ENCODE measurements at regions not wholly inside any gene's neighbourhood (a gene's known extent, or its start where the extent isn't known, plus 50 kb on each side); places are given as distances from the start of the nearest gene placed in this dataset.

DNA sequence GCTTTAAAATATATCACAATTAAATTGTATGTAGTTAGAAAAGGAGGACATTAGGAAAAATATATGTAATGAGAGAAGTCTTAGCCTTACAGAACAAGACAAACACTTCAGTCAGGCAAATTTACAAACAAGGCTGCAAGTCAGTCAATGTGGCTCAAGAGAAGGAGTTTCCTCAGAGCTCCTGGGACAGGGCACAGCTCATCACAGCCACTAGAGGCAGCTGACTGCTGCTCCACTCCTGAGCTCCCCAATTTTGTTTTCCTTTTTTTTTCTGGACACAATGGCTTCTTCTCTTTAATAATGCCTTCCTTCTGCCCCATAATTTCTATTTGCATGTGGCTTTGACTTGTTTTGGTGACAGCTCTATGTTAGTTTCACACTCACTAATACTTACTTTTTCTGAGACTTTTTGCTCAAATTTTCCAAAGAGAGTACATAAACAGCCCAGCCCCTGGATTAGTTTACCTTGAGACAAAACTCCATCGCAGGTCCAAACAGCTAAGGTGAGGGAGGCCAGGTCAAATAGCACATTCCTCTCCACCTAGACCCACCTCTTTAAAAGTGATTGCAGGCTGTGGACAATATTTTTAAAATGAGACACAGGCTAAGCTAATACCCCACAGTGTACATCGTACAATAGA lies 850.4 kb upstream of the FRG1 start:
- CTCF ChIA-PET: no interaction called here

DNA sequence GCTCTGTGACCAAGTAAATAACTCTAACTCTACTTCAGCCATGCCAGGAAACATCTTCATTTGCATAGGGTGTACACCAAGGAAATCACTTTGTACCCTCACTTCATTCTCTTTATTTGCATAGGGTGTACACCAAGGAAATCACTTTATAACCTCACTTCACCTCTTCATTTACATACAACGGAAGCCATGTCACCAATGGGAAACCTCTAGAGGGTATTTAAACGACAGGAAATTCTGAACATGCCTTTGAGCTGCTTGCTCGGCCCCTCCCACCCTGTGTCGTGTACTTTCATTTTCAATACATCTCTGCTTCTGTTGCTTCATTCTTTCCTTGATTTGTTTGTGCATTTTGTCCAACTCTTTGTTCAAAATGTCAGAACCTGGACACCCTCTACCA lies 848.1 kb upstream of the FRG1 start:
- Mint-ChIP-seq H3K4me1 (no peaks in the 10 kb centered on the region), H3K27me3 (no peaks in the 10 kb centered on the region), H3K9me3 (peaks cover 15% of the 10 kb centered on the region), H3K36me3 (ENCODE audit: low read depth) (no peaks in the 10 kb centered on the region), H3K27ac (no peak overlapping the region), H3K4me3 (no peak overlapping the region)
- POLR2A ChIA-PET: no interaction called here
- CTCF ChIA-PET: no interaction called here
- no peak for DNase-seq

More for the DNA sequence above, 850.4 kb upstream of the FRG1 start:
- H3K27ac Mint-ChIP-seq: no peak overlapping the region
- POLR2A ChIA-PET: no interaction called here
- H3K27me3 Mint-ChIP-seq: no peaks in the 10 kb centered on the region
- H3K9me3 Mint-ChIP-seq: peaks cover 11% of the 10 kb centered on the region
- H3K4me1 Mint-ChIP-seq: no peaks in the 10 kb centered on the region
- H3K4me3 Mint-ChIP-seq: no peak overlapping the region
- H3K36me3 Mint-ChIP-seq (ENCODE audit: low read depth): no peaks in the 10 kb centered on the region
- no peak for DNase-seq

DNA sequence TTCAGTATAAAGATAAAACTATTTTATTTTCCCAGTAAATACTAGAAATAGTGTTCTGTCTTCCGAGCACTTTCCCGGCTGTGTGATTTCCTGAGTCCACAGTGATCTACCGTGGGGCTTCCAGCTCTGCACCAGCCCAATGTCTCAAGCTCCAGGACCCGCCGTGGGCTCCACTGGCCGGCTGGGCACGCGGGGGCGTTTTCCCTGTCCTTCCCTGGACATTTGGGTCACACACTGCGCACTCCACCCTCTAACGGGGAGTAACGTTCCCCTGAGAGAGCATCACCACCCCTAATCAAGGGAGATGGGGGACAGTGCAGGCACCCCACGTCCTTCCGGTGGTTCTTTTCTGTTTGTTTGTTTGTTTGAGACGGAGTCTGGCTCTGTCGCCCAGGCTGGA lies 844.6 kb upstream of the FRG1 start:
- CTCF ChIA-PET: no interaction called here
- no peak for DNase-seq
- no peak overlapping the region for H3K27ac Mint-ChIP-seq

DNA sequence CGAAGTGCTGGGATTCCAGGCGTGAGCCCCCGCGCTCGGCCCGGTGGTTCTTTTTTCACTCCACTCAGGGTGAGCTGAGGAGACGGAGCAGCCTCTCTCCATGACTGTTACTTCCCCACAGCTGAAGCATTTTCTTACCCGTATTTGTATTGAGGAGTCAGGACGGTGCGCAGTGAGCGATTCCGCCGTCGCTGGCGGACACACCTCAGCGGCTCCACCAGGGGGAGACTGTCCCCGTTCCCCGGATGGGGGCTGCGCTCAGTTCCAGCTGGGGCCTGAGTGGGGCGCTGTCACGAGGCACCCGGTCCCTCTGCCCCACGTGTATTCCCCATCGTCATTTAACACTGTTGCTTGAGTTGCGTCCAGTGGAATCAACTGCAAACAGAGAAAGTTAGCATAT lies 844.0 kb upstream of the FRG1 start:
- ChIA-PET POLR2A (no interaction called here), CTCF (no interaction called here)
- Mint-ChIP-seq H3K9me3 (peaks cover 13% of the 10 kb centered on the region), H3K27me3 (no peaks in the 10 kb centered on the region), H3K27ac (no peak overlapping the region), H3K36me3 (ENCODE audit: low read depth) (no peaks in the 10 kb centered on the region), H3K4me1 (no peaks in the 10 kb centered on the region), H3K4me3 (no peak overlapping the region)
- no peak for DNase-seq

More for the DNA sequence above, 844.6 kb upstream of the FRG1 start:
- Mint-ChIP-seq H3K4me1 (no peaks in the 10 kb centered on the region), H3K27me3 (no peaks in the 10 kb centered on the region), H3K36me3 (ENCODE audit: low read depth) (no peaks in the 10 kb centered on the region), H3K9me3 (peaks cover 15% of the 10 kb centered on the region), H3K4me3 (no peak overlapping the region)
- POLR2A ChIA-PET: no interaction called here

DNA sequence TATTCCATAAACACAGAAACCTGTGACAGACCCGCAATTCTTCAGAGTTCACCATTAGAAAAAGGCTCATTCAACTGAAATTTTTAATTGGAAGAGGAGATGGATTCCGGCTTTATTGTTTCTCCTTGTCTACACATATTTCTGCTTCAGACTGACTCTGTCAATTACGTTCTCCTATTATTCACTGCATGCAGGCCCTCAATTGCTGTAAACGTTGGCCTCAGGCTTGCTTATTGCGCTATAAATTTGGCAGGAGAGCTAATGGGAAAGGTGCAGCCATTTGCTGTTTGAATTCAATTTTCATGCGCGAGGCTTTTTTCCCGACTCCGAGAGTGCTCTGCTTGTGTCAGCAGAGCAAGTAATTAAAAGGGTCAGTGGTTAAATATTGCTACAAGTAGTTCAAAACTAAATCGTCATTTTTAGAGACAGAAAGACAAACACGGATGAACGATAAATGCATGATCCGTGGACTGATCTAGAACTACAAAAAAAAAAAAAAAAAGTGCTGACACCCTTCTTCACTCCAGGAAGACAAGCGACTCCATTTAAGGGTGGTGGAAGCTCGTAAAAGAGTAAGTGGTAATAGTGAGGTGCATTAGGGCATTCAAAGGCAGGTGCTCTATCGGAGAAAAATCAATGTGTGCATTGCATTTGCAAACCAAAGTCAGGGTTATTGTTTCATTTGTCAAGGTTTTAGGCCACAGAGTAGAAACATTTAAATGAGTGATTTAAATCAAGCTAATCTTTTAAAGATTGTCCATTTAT lies 841.6 kb upstream of the FRG1 start:
- ChIA-PET CTCF (no interaction called here), POLR2A (no interaction called here)
- Mint-ChIP-seq H3K27me3 (no peaks in the 10 kb centered on the region), H3K4me3 (no peak overlapping the region), H3K36me3 (ENCODE audit: low read depth) (no peaks in the 10 kb centered on the region), H3K27ac (no peak overlapping the region), H3K9me3 (peaks cover 6% of the 10 kb centered on the region), H3K4me1 (no peaks in the 10 kb centered on the region)
- DNase-seq: no peak

DNA sequence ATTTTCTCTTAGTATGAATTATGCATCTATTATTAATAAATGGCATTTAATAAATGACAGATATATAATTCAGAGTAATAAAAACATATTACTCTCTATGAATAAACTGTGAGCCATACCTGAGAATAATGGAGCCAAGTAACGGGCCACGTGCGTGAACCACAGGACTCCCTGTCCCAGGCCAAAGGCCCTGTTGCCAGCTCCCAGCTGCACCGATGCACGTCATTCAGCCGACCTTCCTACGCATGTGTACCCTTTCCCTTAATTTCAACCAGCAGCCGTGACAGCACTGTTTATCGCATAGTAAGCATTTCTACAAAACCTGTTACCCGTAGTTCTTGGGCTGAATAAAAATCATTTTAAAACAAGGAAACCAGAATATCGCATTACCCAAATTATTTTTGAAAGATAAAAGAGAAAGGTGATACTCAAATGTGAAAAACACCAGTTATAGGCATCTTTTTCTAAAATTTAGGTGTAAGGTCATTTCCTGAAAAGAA lies 827.2 kb upstream of the FRG1 start:
- ChIA-PET POLR2A (no interaction called here), CTCF (no interaction called here)
- no peak overlapping the region for H3K4me3 Mint-ChIP-seq

DNA sequence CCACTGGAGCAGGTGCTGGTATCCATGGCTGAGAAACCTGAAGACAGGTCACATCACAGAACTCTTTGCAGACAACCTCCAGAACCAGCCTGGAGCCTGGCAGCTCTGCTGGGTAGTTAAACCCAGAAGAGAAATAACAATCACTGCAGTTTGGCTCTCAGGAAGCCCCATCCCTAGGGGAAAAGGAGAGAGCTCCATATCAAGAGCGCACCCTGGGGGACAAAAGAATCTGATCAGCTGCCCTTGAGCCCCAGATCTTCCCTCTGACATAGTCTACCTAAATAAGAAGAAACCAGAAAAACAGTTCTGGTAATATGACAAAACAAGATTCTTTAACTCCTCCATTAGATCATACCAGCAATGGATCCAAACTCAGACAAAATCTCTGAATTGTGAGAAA lies 823.2 kb upstream of the FRG1 start:
- Mint-ChIP-seq H3K4me3 (no peak overlapping the region), H3K27me3 (no peaks in the 10 kb centered on the region), H3K9me3 (peaks cover 15% of the 10 kb centered on the region), H3K27ac (no peak overlapping the region), H3K4me1 (no peaks in the 10 kb centered on the region), H3K36me3 (ENCODE audit: low read depth) (no peaks in the 10 kb centered on the region)
- ChIA-PET POLR2A (no interaction called here), CTCF (no interaction called here)
- no peak for DNase-seq

More for the DNA sequence above, 827.2 kb upstream of the FRG1 start:
- no peak for DNase-seq
- H3K27me3 Mint-ChIP-seq: no peaks in the 10 kb centered on the region
- no peak overlapping the region for H3K27ac Mint-ChIP-seq
- H3K4me1 Mint-ChIP-seq: no peaks in the 10 kb centered on the region
- H3K36me3 Mint-ChIP-seq (ENCODE audit: low read depth): no peaks in the 10 kb centered on the region
- peaks cover 12% of the 10 kb centered on the region for H3K9me3 Mint-ChIP-seq

DNA sequence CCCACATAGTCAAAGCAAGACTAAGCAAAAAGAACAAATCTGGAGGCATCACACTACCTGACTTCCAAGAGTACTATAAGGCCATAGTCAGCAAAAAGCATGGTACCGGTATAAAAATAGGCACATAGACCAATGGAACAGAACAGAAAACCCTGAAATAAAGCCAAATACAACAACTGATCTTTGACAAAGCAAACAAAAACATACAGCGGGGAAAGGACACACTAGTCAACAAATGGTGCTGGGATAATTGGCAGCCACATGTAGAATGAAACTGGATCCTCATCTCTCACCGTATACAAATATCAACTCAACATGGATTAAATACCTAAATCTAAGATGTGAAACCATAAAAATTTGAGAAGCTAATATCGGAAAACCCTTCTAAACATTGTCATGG lies 819.3 kb upstream of the FRG1 start:
- H3K9me3 Mint-ChIP-seq: peaks cover 15% of the 10 kb centered on the region
- DNase-seq: no peak
- no peak overlapping the region for H3K27ac Mint-ChIP-seq
- no peaks in the 10 kb centered on the region for H3K36me3 Mint-ChIP-seq (ENCODE audit: low read depth)
- H3K27me3 Mint-ChIP-seq: no peaks in the 10 kb centered on the region
- ChIA-PET CTCF (no interaction called here), POLR2A (no interaction called here)
- H3K4me3 Mint-ChIP-seq: no peak overlapping the region
- H3K4me1 Mint-ChIP-seq: no peaks in the 10 kb centered on the region

DNA sequence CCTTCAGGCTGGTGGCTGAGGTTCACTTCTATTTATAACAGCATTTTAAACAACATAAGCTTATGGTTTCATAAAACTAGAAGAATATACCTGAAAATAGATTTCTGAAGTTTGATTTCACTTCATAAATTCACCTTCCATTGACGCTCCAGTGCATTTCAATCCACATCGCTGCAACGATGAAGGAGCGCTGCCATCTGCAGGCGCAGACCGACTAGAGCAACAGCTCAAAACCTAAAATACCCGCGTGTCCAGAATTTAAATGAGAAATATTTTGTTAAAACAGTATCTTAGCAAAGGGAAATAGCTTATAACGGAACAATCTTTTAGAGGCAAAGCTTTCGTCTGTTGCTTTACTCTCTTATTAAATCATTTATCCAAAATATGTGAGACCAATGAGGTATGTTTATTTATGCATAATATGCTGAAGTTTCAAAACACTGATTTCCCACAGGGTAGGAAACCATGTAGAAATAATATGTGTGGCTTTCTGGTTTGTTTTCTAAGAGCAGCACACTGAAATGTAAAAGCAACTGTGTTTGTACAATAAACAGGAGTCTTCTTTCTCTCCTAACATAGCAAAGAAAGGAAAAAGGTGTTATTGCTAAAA lies 816.4 kb upstream of the FRG1 start:
- Mint-ChIP-seq H3K4me3 (no peak overlapping the region), H3K4me1 (no peaks in the 10 kb centered on the region), H3K36me3 (ENCODE audit: low read depth) (no peaks in the 10 kb centered on the region), H3K27me3 (no peaks in the 10 kb centered on the region), H3K27ac (no peak overlapping the region), H3K9me3 (peaks cover 18% of the 10 kb centered on the region)
- DNase-seq: no peak
- ChIA-PET POLR2A (no interaction called here), CTCF (no interaction called here)

DNA sequence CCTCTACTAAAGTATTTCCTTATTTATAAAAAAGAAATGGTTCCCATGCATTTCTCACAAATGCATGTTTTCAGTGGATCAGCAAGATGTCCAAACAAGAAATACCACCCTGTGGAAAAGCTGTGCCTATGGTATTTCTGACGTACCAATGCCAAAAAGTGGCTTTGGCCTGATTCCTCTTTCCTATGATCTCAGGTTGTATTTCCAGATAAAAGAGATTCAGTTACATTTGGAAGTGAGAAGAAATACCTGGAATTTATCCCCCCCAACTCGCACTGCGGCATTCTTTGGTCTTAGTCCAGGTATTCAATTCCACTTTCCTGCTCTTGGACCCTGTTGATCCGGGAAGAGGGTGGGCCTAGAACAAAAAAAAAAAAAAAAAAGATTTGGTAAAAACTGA lies 815.9 kb upstream of the FRG1 start:
- H3K9me3 Mint-ChIP-seq: peaks cover 18% of the 10 kb centered on the region
- CTCF ChIA-PET: no interaction called here
- no peak for DNase-seq
- no peaks in the 10 kb centered on the region for H3K27me3 Mint-ChIP-seq
- POLR2A ChIA-PET: no interaction called here
- no peak overlapping the region for H3K27ac Mint-ChIP-seq
- H3K4me3 Mint-ChIP-seq: no peak overlapping the region
- H3K4me1 Mint-ChIP-seq: no peaks in the 10 kb centered on the region
- H3K36me3 Mint-ChIP-seq (ENCODE audit: low read depth): no peaks in the 10 kb centered on the region

DNA sequence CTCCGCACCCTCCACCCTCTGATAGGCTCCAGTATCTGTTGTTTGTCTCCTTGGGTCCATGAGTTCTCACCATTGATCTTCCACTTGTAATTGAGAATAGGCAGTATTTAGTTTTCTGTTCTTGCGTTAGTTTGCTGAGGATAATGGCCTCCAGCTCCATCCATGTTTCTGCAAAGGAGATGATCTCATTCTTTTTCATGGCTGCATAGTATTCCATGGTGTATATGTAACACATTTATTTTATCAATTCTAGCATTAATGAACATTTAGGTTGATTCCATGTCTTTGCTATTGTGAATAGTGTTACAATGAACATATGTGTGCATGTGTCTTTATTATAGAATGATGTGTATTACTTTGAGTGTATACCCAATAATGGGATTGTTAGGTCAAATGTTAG lies 814.6 kb upstream of the FRG1 start:
- CTCF ChIA-PET: no interaction called here
- peaks cover 22% of the 10 kb centered on the region for H3K9me3 Mint-ChIP-seq
- no peaks in the 10 kb centered on the region for H3K36me3 Mint-ChIP-seq (ENCODE audit: low read depth)
- no peaks in the 10 kb centered on the region for H3K27me3 Mint-ChIP-seq
- no peak for DNase-seq
- no peak overlapping the region for H3K4me3 Mint-ChIP-seq
- POLR2A ChIA-PET: no interaction called here
- no peaks in the 10 kb centered on the region for H3K4me1 Mint-ChIP-seq
- H3K27ac Mint-ChIP-seq: no peak overlapping the region

DNA sequence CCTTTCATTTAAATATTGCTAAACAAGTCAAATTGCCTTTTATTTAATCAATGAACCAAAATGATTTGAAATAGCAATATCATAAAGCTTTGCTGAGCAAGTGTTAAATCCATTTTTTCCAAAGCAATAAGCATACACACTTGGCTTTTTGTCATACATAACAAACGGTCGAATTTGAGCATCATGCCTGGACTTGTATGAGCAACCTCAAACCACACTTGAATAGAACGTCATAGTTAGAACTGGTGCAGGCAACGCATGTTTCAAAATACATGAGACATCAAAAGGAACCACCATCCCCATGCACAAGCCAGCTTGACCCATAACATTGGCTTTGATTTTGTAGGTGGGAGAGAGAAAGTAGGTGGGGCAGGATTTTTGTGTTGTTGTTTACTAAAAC lies 812.3 kb upstream of the FRG1 start:
- Mint-ChIP-seq H3K36me3 (ENCODE audit: low read depth) (no peaks in the 10 kb centered on the region), H3K4me1 (no peaks in the 10 kb centered on the region), H3K27ac (no peak overlapping the region), H3K27me3 (no peaks in the 10 kb centered on the region), H3K4me3 (no peak overlapping the region), H3K9me3 (peaks cover 19% of the 10 kb centered on the region)
- no peak for DNase-seq
- ChIA-PET POLR2A (no interaction called here), CTCF (no interaction called here)

DNA sequence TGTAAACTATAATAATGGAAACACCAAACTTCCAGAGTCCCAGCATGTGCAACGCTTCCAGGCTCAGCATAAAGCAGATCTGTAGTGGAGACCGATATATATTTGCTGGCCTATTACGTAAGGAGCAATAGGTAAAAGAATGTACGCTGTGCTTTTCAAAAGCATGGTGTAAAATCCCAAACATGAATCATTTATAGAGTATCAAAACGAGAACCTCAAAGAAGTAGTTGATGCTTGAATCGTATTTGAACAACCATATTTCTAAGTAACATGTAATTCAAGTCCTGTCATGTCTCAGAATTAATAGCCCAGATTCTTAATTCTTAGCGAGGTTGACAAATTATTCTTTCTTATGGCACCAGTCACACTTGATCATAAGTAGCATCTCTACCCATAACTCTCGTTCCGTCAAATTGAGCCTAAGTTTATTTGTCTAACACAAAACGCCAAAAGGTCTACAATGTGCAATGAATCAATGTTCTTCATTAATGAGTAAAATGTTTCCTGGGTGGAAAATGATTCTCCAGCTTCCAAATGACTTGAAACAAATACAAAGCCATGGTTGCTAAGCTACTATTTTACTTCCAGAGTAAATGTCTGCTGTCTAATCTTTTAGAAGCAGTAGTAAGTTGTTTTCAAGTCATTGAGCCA lies 811.5 kb upstream of the FRG1 start:
- Mint-ChIP-seq H3K27me3 (no peaks in the 10 kb centered on the region), H3K4me1 (no peaks in the 10 kb centered on the region), H3K27ac (no peak overlapping the region), H3K9me3 (peaks cover 19% of the 10 kb centered on the region), H3K4me3 (no peak overlapping the region), H3K36me3 (ENCODE audit: low read depth) (no peaks in the 10 kb centered on the region)
- ChIA-PET CTCF (no interaction called here), POLR2A (no interaction called here)
- DNase-seq: no peak

All from activated CD4-positive, alpha-beta memory T cell treated with anti-CD3 and anti-CD28 coated beads, Interleukin-2, amount 10 ng/mL, durations not matched to agents 7 days and 5 days (primary cell).